GM18858 (cell line): ENCODE measurements at regions not wholly inside any gene's neighbourhood (a gene's known extent, or its start where the extent isn't known, plus 50 kb on each side); places are given as distances from the start of the nearest gene placed in this dataset.
"Not testable (repeated sequence)": the region's sequence is repeated elsewhere in the genome, so short reads cannot be mapped to it uniquely, and the experiment has no call there.

Experiments used
- ATAC-seq: cut with Tn5 transposase; IDR thresholded peaks from one replicate; pipeline ENCODE4 v1.9.1; 2021; ENCODE audit not compliant: unreplicated experiment

DNA sequence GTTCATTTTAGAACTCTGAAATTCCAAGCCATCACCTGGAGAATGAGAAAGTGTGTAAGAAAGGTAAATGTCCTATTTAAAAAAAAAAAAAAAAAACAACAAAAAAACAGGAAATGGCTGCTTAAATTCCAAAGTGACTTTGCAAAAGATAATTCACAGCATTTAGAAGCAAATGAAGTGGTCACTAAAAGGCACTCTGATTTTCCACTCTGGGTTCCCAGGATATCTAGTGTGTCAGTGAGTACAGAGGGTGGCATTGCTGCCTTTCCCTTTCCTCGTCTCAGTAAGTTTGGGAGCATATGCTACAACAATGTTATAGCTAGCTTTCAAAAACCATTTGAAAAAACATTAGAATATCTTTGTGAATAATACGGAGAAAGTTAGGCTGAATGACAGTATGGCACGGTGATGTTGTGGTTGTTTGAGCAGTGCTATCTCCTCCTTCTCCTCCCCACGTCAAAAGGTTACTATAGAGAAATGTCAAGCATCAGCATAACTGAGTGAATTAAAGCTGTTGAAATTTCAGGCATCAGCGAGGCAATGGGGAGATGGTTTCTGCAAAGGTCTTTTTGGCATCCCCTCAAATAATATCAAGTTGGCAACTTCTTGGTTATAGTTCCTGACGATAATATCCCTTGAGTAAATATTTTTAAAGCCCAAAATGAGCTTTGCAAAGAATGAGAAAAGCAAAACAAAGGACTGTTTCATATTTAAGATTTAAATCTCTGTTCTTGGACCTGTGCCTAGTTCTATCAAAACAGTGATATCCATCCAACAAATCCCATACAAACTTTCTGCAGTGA, 164.5 kb upstream of the E2F7 start:
- ATAC-seq: no peak

GRCh38 chr12:77228376-77228775, 163.0 kb upstream of the E2F7 start:
- no peak for ATAC-seq

GRCh38 chr12:77226368-77226767, 161.0 kb upstream of the E2F7 start:
- ATAC-seq: no peak

- ATAC-seq: no peak
Observed at GRCh38 chr12:77225373-77225772, 160.0 kb upstream of the E2F7 start.

GRCh38 chr12:77224346-77224745, 159.0 kb upstream of the E2F7 start:
- no peak for ATAC-seq

- no peak for ATAC-seq
Observed at GRCh38 chr12:77222336-77222735, 157.0 kb upstream of the E2F7 start.

DNA sequence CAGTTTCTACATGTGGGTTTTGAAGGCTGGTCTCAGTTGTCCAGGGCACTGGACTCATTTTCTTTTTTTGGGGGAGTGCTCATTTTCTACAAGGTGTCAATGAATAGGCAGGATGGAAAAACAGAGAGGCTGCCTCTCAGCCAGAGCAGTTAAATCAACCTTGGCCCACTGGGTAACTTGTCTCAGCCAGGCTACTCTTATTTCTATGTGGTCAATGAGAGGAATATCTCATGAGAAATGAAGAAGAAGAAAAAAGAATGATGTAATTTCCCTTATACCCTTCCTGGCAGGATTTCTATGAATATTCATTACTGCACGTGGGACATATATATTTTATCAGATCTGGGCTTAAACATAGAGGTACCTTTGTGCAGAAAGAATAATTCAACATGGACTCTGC, 155.2 kb upstream of the E2F7 start:
- ATAC-seq: no peak

DNA sequence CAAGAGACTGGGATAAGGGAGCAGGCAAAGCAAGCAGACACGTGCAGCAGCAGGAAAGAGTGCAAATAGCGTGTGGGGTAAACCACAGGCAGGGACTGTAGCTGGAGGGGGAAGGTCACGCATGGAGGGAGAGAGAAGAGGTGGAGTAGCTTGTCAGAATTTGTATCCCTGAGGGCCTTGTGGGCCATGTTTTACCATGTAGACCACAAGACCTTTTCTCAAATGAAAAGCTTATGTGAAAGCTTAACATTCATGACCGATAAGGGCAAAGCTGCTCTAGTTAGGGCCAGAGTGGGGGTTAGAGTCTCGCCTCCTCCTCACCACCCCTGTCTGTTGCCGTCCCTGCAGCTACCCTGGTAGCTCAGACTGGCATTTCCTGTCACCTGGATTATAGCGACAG, 152.9 kb upstream of the E2F7 start:
- ATAC-seq: no peak

DNA sequence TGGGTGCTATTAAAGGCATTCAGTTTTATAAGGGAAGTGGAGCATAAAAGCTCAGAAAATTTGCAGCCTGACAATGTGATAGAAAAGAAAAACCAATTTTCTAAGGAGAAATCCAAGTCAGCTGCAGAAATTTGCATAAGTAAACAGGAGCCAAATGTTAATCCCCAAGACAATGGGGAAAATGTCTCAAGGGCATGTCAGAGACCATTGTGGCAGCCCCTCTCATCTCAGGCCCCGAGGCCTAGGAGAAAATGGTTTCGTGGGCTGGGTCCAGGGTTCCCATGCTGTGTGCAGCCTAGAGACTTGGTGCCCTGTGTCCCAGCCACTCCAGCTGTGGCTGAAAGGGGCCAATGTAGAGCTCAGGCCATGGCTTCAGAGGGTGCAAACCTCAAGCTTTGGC, 150.8 kb upstream of the E2F7 start:
- ATAC-seq: not testable (repeated sequence)

DNA sequence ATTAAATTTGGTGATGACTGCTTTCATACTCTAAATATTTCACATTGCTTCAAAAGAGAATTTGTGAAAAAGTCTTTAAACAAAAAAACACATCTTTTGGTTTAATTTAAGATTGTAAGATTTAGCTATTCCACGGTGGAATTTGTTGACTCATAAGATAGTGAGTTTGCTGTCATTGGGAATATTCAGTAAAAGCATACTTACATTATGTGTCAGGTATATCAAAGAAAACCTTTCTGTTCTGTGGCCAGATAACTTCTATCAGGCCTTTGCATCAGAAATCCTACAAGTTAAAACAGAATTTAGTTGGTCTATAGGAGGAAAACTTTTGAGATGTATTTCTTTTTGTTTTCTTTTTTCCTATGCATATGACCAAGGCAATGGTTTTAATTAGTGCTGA, 148.8 kb upstream of the E2F7 start:
- ATAC-seq: no peak

GRCh38 chr12:77213319-77213718, 147.9 kb upstream of the E2F7 start:
- no peak for ATAC-seq

- no peak for ATAC-seq
Observed at GRCh38 chr12:77210724-77211123, 145.4 kb upstream of the E2F7 start.

DNA sequence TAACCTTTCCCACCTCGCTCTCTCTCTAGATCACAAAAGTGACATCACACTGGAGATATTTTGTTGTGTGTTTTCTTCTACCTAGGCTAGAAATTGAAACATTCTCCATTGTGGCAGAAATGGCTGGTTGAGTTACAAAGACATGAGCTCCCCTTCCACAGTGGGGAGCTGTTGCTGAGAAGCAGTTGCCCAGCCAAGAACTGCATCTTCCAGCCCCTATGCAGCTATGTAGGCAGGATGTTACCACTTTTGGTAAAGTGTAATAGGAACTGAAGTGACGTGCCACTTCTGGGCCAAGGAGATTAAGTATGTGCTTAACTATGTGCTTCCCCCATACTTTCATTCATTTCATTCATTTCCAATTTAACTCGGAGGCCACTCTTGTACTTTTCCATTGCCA, 138.7 kb upstream of the E2F7 start:
- ATAC-seq: no peak

DNA sequence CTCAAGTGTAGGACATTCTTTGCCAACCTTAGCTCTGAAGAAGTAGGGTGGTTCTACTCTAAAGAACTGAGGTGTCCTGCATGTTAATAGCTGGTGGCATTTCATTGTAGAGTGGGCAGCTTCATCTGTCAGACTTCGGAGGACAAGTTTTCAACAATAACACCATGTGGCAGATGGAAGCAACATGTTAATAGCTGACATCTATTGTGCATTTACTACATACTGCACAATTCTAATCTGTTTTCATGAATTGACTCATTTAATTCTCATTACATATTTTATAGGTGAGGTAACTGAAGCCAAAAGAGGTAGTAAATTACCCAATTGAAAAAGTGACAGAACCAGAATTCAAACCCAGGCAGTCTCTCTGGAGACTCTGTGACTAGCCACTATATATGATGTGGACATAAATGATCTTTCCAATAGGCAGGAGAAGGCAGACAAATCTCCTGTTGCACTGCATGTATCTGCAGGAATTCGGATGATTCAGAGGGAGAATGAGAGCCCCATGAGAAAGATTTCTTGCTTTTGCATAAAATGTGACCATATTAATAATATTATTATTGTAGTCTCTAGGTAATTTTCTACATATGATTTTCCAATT, 137.2 kb upstream of the E2F7 start:
- ATAC-seq: no peak

DNA sequence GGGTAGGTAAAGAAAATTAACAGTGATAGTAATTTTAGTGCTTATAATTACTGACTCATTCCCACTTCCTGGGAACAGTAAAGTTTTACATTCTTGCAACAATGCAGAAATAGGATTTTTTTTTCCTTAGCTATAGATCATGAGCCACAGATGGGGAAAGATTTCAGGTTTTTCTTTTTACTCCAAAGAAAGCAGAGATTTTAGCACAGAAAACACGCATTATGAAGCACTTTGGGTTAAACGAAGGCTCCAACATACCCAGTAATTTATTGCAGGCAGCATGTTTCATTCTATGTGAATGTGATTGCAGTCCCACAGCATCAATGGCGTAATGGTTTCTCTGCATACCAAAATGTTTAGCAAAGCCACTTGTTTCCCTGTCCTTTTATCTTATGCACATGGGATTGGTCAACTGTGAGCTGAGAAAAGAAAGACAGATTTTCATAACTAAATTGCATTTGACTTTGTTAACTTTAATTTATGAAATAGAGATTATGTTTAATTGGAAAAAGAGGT, 124.6 kb upstream of the E2F7 start:
- no peak for ATAC-seq

DNA sequence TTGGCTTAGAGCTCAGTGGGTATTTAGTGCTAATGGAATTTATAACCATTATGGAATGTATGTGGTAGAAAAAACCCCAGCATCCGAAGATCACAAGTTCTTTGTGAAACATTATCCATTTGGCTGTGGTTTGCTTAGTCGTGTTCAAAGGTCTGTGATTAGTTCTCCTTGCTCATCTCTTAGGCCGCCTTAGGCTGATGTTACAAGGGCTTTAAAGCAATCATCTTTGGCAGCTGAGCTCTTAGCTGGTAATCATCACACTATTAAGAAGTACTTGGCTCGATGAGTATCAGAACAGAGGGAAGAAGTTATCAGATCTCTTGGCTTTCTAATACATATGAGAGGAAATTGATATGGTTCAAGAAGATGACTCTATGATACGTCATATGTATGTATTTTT, 124.1 kb upstream of the E2F7 start:
- no peak for ATAC-seq

- ATAC-seq: no peak
Observed at GRCh38 chr12:77179515-77179914, 114.1 kb upstream of the E2F7 start.

DNA sequence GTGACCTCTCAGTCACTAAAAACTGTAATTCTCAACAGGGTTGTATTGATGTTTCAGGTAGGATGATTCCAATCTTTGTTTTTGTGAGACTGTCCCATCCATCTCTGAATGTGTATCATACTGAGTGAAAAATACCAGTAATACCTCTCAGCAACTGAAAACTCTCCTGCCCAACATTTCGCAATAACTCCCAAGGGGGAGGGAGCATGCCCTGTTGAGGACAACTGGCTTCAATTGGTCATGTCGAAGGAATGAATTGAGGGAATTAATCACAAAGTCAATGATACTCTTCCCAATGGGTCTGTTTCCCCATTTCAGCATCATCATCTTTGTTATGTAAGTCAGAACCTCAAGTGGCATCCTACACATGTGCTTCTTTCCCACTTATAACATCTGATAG, 102.4 kb upstream of the E2F7 start:
- no peak for ATAC-seq

- no peak for ATAC-seq
Observed at GRCh38 chr12:77166696-77167095, 101.3 kb upstream of the E2F7 start.

- no peak for ATAC-seq
Observed at GRCh38 chr12:77163074-77164038, 98.0 kb upstream of the E2F7 start.

DNA sequence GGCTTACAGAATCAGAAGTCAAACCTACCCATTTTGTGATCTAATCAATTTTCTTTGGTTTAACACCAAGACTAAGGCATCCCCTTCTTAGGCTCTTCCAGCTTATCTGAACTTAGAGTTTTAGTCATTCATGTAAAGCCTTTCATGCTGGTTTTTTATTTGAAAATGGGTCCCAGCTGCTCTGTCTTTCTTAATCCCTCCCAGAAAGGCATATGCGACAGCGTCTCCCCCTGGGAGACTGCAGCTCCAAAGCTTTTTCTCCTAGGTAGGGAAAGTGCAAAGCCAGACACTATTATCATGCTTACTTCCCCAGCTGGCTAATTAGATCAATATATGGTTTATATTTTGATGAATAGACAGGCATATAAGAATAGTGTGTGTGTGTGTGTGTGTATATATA, 96.6 kb upstream of the E2F7 start:
- no peak for ATAC-seq
